ENCODE measurements at regions not wholly inside any gene's neighbourhood (a gene's known extent, or its start where the extent isn't known, plus 50 kb on each side); places are given as distances from the start of the nearest gene placed in this dataset.

GRCh38 chr4:130296448-130296847, 1200.5 kb downstream of the C4orf33 start:
- Histone ChIP-seq H3K4me1 (ENCODE audit: insufficient read depth) (no peaks in the 10 kb centered on the region), H3K27me3 (replicated peaks; ENCODE audit: insufficient read depth) (no peaks in the 10 kb centered on the region), H3F3A (ENCODE audit: insufficient read depth) (no peaks in the 10 kb centered on the region), H3K9me2 (ENCODE audit: insufficient read depth) (no peaks in the 10 kb centered on the region), H3K4me3 (no peak overlapping the region), H2AFZ (no peak overlapping the region), H3K9ac (no peak overlapping the region), H3K4me2 (ENCODE audit: unreplicated experiment) (no peak overlapping the region), H3K36me3 (ENCODE audit: low read depth) (no peaks in the 10 kb centered on the region), H3K9me3 (ENCODE audit: low read depth) (no peaks in the 10 kb centered on the region), H4K20me1 (ENCODE audit: insufficient read depth) (no peaks in the 10 kb centered on the region), H3K79me2 (ENCODE audit: insufficient read depth) (no peaks in the 10 kb centered on the region), H3K27ac (no peak overlapping the region)
- TF ChIP-seq EZH2phosphoT487 (IDR thresholded peaks at IDR 0.05; ENCODE audit: insufficient read depth, low read depth) (no peak), EZH2 (IDR thresholded peaks at IDR 0.05; ENCODE audit: insufficient read depth, poor library complexity, severe bottlenecking) (no peak)
- in situ Hi-C loops (cut with MboI), result no loop called here
- no peak for DNase-seq

DNA sequence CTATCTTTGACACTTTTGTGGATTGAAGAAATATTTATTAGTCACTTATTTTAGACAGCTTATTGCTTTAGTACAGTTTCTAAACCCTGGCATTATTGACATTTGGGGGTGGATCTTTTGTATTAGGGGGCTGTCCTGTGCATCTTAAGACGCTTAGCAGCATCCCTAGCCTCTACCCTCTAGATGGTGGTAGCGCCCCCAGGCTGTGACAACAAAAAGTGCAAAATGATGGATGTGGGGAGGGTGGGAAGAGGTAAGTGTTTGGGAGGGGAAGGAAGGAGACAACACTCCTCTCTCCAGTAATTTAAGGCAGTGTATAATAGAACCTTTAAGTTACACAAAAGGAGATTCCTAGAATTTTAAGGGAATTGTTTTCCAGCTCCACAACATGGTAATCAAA, 1210.6 kb downstream of the C4orf33 start:
- H2AFZ ChIP-seq, result no peak overlapping the region
- H3F3A ChIP-seq (ENCODE audit: insufficient read depth), result no peaks in the 10 kb centered on the region
- TF ChIP-seq EZH2phosphoT487 (IDR thresholded peaks at IDR 0.05; ENCODE audit: insufficient read depth, low read depth) (no peak), EZH2 (IDR thresholded peaks at IDR 0.05; ENCODE audit: insufficient read depth, poor library complexity, severe bottlenecking) (no peak)
- WGBS, 2 experiments (ENCODE audit: low coverage in 1 of 2, low lambda C conversion rate in 2 of 2, missing lambda C conversion rate in 2 of 2), result 0 to 3% methylated on average over 2 of the region's 2 CpGs
- no peaks in the 10 kb centered on the region for H3K36me3 ChIP-seq (ENCODE audit: low read depth)
- no peak overlapping the region for H3K4me2 ChIP-seq (ENCODE audit: unreplicated experiment)
- no peaks in the 10 kb centered on the region for H3K27me3 ChIP-seq (replicated peaks; ENCODE audit: insufficient read depth)
- no peaks in the 10 kb centered on the region for H4K20me1 ChIP-seq (ENCODE audit: insufficient read depth)
- H3K27ac ChIP-seq, result no peak overlapping the region
- no peak for DNase-seq
- no peak overlapping the region for H3K4me3 ChIP-seq
- H3K9me3 ChIP-seq (ENCODE audit: low read depth), result no peaks in the 10 kb centered on the region
- H3K4me1 ChIP-seq (ENCODE audit: insufficient read depth), result no peaks in the 10 kb centered on the region
- H3K9me2 ChIP-seq (ENCODE audit: insufficient read depth), result no peaks in the 10 kb centered on the region
- in situ Hi-C loops (cut with MboI), result no loop called here
- H3K79me2 ChIP-seq (ENCODE audit: insufficient read depth), result no peaks in the 10 kb centered on the region
- no peak overlapping the region for H3K9ac ChIP-seq

DNA sequence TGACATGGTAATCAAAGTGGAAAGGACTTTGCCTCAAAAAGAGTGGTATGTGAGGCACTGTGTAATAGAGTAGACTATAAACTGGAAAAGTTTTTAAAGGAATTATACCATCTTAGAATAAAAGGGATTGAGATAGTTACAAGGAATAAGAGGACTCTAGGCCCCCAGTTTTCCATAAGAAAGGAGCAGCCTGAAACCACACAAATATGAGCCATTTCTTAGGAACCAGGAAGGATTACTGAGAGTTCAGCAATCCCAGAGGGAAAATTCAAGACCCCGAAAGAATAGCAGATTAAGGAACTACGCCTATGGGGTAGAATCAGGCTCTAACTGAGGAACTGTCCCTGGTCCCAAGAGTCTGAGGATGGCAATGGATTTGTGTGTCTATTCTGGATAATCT, 1213.3 kb downstream of the C4orf33 start:
- no peak for DNase-seq
- no peaks in the 10 kb centered on the region for H3F3A ChIP-seq (ENCODE audit: insufficient read depth)
- H3K79me2 ChIP-seq (ENCODE audit: insufficient read depth), result no peaks in the 10 kb centered on the region
- H3K4me3 ChIP-seq, result no peak overlapping the region
- H3K27ac ChIP-seq, result no peak overlapping the region
- in situ Hi-C loops (cut with MboI), result no loop called here
- no peak overlapping the region for H2AFZ ChIP-seq
- no peak overlapping the region for H3K9ac ChIP-seq
- 17 to 34% methylated on average over 2 of the region's 2 CpGs for WGBS, 2 experiments (ENCODE audit: low coverage in 1 of 2, low lambda C conversion rate in 2 of 2, missing lambda C conversion rate in 2 of 2)
- no peaks in the 10 kb centered on the region for H3K9me3 ChIP-seq (ENCODE audit: low read depth)
- H4K20me1 ChIP-seq (ENCODE audit: insufficient read depth), result no peaks in the 10 kb centered on the region
- H3K27me3 ChIP-seq (replicated peaks; ENCODE audit: insufficient read depth), result no peaks in the 10 kb centered on the region
- no peaks in the 10 kb centered on the region for H3K36me3 ChIP-seq (ENCODE audit: low read depth)
- no peaks in the 10 kb centered on the region for H3K4me1 ChIP-seq (ENCODE audit: insufficient read depth)
- TF ChIP-seq EZH2 (IDR thresholded peaks at IDR 0.05; ENCODE audit: insufficient read depth, poor library complexity, severe bottlenecking), result no peak
- no peak for TF ChIP-seq EZH2phosphoT487 (IDR thresholded peaks at IDR 0.05; ENCODE audit: insufficient read depth, low read depth)
- H3K4me2 ChIP-seq (ENCODE audit: unreplicated experiment), result no peak overlapping the region
- H3K9me2 ChIP-seq (ENCODE audit: insufficient read depth), result no peaks in the 10 kb centered on the region

DNA sequence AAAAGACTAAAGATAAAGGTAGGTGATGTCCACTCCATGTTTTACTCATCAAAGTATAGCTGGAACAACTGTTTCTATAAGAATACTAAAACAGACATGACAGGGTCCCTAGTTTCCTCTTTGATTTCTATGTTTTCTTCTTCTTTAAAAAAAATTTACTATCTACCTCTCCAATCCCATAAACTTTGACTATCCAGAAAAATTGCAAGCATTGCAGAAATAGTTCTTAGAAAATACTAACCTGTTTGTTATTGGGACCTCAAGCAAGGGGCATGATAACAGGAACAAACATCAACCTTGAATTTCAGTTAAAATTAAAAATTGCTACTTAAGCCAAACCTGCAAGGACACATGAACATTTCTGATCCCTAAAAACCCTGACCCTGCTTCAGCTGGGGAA, 1226.5 kb downstream of the C4orf33 start:
- H3K4me2 ChIP-seq (ENCODE audit: unreplicated experiment), result no peak overlapping the region
- H3K9ac ChIP-seq, result no peak overlapping the region
- no peaks in the 10 kb centered on the region for H3F3A ChIP-seq (ENCODE audit: insufficient read depth)
- H3K9me2 ChIP-seq (ENCODE audit: insufficient read depth), result no peaks in the 10 kb centered on the region
- no peak overlapping the region for H3K27ac ChIP-seq
- no peaks in the 10 kb centered on the region for H4K20me1 ChIP-seq (ENCODE audit: insufficient read depth)
- no peaks in the 10 kb centered on the region for H3K79me2 ChIP-seq (ENCODE audit: insufficient read depth)
- H3K9me3 ChIP-seq (ENCODE audit: low read depth), result no peaks in the 10 kb centered on the region
- no peaks in the 10 kb centered on the region for H3K36me3 ChIP-seq (ENCODE audit: low read depth)
- no peaks in the 10 kb centered on the region for H3K4me1 ChIP-seq (ENCODE audit: insufficient read depth)
- in situ Hi-C loops (cut with MboI), result no loop called here
- no peak overlapping the region for H2AFZ ChIP-seq
- no peaks in the 10 kb centered on the region for H3K27me3 ChIP-seq (replicated peaks; ENCODE audit: insufficient read depth)
- no peak for DNase-seq
- no peak overlapping the region for H3K4me3 ChIP-seq
- no peak for TF ChIP-seq EZH2 (IDR thresholded peaks at IDR 0.05; ENCODE audit: insufficient read depth, poor library complexity, severe bottlenecking)
- TF ChIP-seq EZH2phosphoT487 (IDR thresholded peaks at IDR 0.05; ENCODE audit: insufficient read depth, low read depth), result no peak

- Histone ChIP-seq H4K20me1 (ENCODE audit: insufficient read depth) (no peaks in the 10 kb centered on the region), H3K36me3 (ENCODE audit: low read depth) (no peaks in the 10 kb centered on the region), H3K9me3 (ENCODE audit: low read depth) (no peaks in the 10 kb centered on the region), H3K79me2 (ENCODE audit: insufficient read depth) (no peaks in the 10 kb centered on the region), H3K27ac (no peak overlapping the region), H2AFZ (no peak overlapping the region), H3K4me1 (ENCODE audit: insufficient read depth) (no peaks in the 10 kb centered on the region), H3F3A (ENCODE audit: insufficient read depth) (no peaks in the 10 kb centered on the region), H3K4me2 (ENCODE audit: unreplicated experiment) (no peak overlapping the region), H3K27me3 (replicated peaks; ENCODE audit: insufficient read depth) (no peaks in the 10 kb centered on the region), H3K9me2 (ENCODE audit: insufficient read depth) (no peaks in the 10 kb centered on the region), H3K4me3 (no peak overlapping the region), H3K9ac (no peak overlapping the region)
- no peak for DNase-seq
- TF ChIP-seq EZH2phosphoT487 (IDR thresholded peaks at IDR 0.05; ENCODE audit: insufficient read depth, low read depth), result no peak
- TF ChIP-seq EZH2 (IDR thresholded peaks at IDR 0.05; ENCODE audit: insufficient read depth, poor library complexity, severe bottlenecking), result no peak
- in situ Hi-C loops (cut with MboI), result no loop called here
Measured at GRCh38 chr4:130329036-130329435, 1233.1 kb downstream of the C4orf33 start.

All from GM23248 (cell line).